ENCODE measurements at regions not wholly inside any gene's neighbourhood (a gene's known extent, or its start where the extent isn't known, plus 50 kb on each side); places are given as distances from the start of the nearest gene placed in this dataset.

DNA sequence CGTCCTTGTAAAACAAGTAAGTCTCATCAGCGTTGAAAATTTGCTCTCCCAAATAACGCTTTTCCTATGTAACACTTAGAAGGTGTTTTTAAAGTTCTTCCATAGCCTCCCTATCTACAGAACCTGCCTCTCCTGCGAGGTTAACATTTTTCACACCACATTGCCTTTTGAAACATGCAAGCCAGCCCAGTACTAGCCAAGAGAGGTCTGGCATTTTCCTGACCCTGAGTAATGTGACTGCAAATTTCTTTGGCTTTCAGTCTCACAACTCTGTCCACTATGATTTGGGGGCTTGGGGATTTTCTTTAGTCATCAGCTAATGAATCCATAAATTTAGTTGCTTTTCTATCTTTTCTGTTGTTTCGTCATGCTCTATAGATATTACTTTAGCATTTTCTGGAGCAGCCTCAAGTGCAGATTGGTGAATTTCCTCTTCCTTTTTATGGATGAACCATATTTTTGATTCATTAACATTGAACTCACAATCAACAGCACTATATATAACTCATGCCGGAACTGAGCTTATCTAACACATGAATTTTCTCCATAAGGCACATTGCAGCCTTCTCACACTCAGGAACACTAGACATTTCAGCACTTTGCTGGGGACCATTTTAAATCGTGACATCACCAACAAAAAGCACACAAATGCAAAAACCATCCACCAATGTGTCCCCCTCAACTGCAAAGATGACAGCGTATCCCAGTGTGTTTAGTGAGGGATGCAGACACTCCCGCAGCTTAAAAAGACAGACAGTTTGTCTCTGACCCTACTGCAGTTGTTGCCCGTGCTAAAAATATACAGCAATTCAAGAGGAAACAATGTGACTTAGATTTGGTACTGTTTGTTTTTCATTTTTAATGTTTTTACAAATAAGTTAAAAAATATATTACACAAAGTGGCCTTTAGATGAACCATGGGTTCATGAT lies 77.2 kb upstream of the SPATA31C2 start:
- Histone ChIP-seq H3K79me2 (replicated peaks; ENCODE audit: insufficient read depth) (no peaks in the 10 kb centered on the region), H3K4me3 (no peak overlapping the region), H3K27ac (ENCODE audit: low read depth) (no peak overlapping the region), H3K9me2 (ENCODE audit: insufficient read depth) (no peaks in the 10 kb centered on the region), H3K4me1 (ENCODE audit: insufficient read depth) (0 out of 2 replicates have a peak, but pooled peaks cover 4% of the 10 kb centered on the region), H3K36me3 (ENCODE audit: insufficient read depth) (no peaks in the 10 kb centered on the region), H3K4me2 (no peak overlapping the region), H3F3A (replicated peaks; ENCODE audit: low read depth) (no peaks in the 10 kb centered on the region), H2AFZ (peak overlapping the region; percentile 25; the same call in 1 of the 2 replicates), H4K20me1 (replicated peaks; ENCODE audit: insufficient read depth) (no peaks in the 10 kb centered on the region), H3K27me3 (ENCODE audit: insufficient read depth) (no peaks in the 10 kb centered on the region)
- no peak for DNase-seq (ENCODE audit: low spot score)
- Mint-ChIP-seq H3K4me3 (no peak overlapping the region), H3K4me1 (peaks cover 16% of the 10 kb centered on the region; the same call in 2 of the 3 replicates), H3K36me3 (ENCODE audit: low read depth) (no peaks in the 10 kb centered on the region), H3K27me3 (ENCODE audit: insufficient read depth, low read depth, poor library complexity) (no peaks in the 10 kb centered on the region), H3K9me3 (peaks cover 3% of the 10 kb centered on the region; the same call in 1 of the 3 replicates), H3K27ac (no peak overlapping the region)
- TF ChIP-seq, protein P1, sequence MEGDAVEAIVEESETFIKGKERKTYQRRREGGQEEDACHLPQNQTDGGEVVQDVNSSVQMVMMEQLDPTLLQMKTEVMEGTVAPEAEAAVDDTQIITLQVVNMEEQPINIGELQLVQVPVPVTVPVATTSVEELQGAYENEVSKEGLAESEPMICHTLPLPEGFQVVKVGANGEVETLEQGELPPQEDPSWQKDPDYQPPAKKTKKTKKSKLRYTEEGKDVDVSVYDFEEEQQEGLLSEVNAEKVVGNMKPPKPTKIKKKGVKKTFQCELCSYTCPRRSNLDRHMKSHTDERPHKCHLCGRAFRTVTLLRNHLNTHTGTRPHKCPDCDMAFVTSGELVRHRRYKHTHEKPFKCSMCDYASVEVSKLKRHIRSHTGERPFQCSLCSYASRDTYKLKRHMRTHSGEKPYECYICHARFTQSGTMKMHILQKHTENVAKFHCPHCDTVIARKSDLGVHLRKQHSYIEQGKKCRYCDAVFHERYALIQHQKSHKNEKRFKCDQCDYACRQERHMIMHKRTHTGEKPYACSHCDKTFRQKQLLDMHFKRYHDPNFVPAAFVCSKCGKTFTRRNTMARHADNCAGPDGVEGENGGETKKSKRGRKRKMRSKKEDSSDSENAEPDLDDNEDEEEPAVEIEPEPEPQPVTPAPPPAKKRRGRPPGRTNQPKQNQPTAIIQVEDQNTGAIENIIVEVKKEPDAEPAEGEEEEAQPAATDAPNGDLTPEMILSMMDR (conservative IDR thresholded peaks at IDR 0.05; ENCODE audit: low read depth in 2 of 2): no peak
- TF ChIP-seq EZH2phosphoT487 (IDR thresholded peaks at IDR 0.05; ENCODE audit: unreplicated experiment) (no peak), STAT1 (IDR thresholded peaks at IDR 0.05; ENCODE audit: unreplicated experiment) (no peak), ZNF331 (CRISPR knock-in tag; IDR thresholded peaks at IDR 0.05; ENCODE audit: low read depth) (no peak), CREB1 (CRISPR knock-in tag; IDR thresholded peaks at IDR 0.05; ENCODE audit: low read depth) (no peak)
- TF ChIP-seq, protein P2, sequence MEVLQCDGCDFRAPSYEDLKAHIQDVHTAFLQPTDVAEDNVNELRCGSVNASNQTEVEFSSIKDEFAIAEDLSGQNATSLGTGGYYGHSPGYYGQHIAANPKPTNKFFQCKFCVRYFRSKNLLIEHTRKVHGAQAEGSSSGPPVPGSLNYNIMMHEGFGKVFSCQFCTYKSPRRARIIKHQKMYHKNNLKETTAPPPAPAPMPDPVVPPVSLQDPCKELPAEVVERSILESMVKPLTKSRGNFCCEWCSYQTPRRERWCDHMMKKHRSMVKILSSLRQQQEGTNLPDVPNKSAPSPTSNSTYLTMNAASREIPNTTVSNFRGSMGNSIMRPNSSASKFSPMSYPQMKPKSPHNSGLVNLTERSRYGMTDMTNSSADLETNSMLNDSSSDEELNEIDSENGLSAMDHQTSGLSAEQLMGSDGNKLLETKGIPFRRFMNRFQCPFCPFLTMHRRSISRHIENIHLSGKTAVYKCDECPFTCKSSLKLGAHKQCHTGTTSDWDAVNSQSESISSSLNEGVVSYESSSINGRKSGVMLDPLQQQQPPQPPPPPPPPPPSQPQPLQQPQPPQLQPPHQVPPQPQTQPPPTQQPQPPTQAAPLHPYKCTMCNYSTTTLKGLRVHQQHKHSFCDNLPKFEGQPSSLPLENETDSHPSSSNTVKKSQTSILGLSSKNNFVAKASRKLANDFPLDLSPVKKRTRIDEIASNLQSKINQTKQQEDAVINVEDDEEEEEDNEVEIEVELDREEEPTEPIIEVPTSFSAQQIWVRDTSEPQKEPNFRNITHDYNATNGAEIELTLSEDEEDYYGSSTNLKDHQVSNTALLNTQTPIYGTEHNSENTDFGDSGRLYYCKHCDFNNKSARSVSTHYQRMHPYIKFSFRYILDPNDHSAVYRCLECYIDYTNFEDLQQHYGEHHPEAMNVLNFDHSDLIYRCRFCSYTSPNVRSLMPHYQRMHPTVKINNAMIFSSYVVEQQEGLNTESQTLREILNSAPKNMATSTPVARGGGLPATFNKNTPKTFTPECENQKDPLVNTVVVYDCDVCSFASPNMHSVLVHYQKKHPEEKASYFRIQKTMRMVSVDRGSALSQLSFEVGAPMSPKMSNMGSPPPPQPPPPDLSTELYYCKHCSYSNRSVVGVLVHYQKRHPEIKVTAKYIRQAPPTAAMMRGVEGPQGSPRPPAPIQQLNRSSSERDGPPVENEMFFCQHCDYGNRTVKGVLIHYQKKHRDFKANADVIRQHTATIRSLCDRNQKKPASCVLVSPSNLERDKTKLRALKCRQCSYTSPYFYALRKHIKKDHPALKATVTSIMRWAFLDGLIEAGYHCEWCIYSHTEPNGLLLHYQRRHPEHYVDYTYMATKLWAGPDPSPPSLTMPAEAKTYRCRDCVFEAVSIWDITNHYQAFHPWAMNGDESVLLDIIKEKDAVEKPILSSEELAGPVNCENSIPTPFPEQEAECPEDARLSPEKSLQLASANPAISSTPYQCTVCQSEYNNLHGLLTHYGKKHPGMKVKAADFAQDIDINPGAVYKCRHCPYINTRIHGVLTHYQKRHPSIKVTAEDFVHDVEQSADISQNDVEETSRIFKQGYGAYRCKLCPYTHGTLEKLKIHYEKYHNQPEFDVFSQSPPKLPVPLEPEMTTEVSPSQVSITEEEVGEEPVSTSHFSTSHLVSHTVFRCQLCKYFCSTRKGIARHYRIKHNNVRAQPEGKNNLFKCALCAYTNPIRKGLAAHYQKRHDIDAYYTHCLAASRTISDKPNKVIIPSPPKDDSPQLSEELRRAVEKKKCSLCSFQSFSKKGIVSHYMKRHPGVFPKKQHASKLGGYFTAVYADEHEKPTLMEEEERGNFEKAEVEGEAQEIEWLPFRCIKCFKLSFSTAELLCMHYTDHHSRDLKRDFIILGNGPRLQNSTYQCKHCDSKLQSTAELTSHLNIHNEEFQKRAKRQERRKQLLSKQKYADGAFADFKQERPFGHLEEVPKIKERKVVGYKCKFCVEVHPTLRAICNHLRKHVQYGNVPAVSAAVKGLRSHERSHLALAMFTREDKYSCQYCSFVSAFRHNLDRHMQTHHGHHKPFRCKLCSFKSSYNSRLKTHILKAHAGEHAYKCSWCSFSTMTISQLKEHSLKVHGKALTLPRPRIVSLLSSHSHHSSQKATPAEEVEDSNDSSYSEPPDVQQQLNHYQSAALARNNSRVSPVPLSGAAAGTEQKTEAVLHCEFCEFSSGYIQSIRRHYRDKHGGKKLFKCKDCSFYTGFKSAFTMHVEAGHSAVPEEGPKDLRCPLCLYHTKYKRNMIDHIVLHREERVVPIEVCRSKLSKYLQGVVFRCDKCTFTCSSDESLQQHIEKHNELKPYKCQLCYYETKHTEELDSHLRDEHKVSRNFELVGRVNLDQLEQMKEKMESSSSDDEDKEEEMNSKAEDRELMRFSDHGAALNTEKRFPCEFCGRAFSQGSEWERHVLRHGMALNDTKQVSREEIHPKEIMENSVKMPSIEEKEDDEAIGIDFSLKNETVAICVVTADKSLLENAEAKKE (CRISPR knock-in tag; IDR thresholded peaks at IDR 0.05): no peak
- no peak for ATAC-seq

Measured in GM23338 (cell line).